ENCODE measurements at regions not wholly inside any gene's neighbourhood (a gene's known extent, or its start where the extent isn't known, plus 50 kb on each side); places are given as distances from the start of the nearest gene placed in this dataset.
"Not testable (repeated sequence)": the region's sequence is repeated elsewhere in the genome, so short reads cannot be mapped to it uniquely, and the experiment has no call there.

GRCh38 chr20:19874040-19874727 lies 116.1 kb downstream of the RIN2 start:
- DNase-seq (ENCODE audit: low spot score) = no peak

- DNase-seq (ENCODE audit: low spot score) = no peak
Measured at GRCh38 chr20:19875376-19876221, 117.5 kb downstream of the RIN2 start.

GRCh38 chr20:19876828-19877460 lies 118.9 kb downstream of the RIN2 start:
- DNase-seq (ENCODE audit: low spot score) = no peak

- not testable (repeated sequence) for DNase-seq (ENCODE audit: low spot score)
Measured at GRCh38 chr20:19879874-19880255, 121.8 kb downstream of the RIN2 start.

GRCh38 chr20:19880256-19881079 lies 122.4 kb downstream of the RIN2 start:
- DNase-seq (ENCODE audit: low spot score) = no peak

GRCh38 chr20:19881080-19881840 lies 123.2 kb downstream of the RIN2 start:
- no peak for DNase-seq (ENCODE audit: low spot score)

- no peak for DNase-seq (ENCODE audit: low spot score)
Measured at GRCh38 chr20:19881990-19882389, 123.9 kb downstream of the RIN2 start.

GRCh38 chr20:19882446-19882845 lies 124.4 kb downstream of the RIN2 start:
- no peak for DNase-seq (ENCODE audit: low spot score)

GRCh38 chr20:19883501-19883900 lies 125.4 kb downstream of the RIN2 start:
- DNase-seq (ENCODE audit: low spot score) = no peak

- no peak for DNase-seq (ENCODE audit: low spot score)
Measured at GRCh38 chr20:19885594-19885938, 127.5 kb downstream of the RIN2 start.

- no peak for DNase-seq (ENCODE audit: low spot score)
Measured at GRCh38 chr20:19885939-19886660, 128.0 kb downstream of the RIN2 start.

- no peak for DNase-seq (ENCODE audit: low spot score)
Measured at GRCh38 chr20:19886661-19887288, 128.7 kb downstream of the RIN2 start.

GRCh38 chr20:19887556-19888268 lies 129.4 kb upstream of the NAA20 start:
- DNase-seq (ENCODE audit: low spot score) = no peak

- no peak for DNase-seq (ENCODE audit: low spot score)
Measured at GRCh38 chr20:19888269-19888671, 128.9 kb upstream of the NAA20 start.

GRCh38 chr20:19889011-19889953 lies 127.9 kb upstream of the NAA20 start:
- DNase-seq (ENCODE audit: low spot score) = no peak

- no peak for DNase-seq (ENCODE audit: low spot score)
Measured at GRCh38 chr20:19890445-19891051, 126.6 kb upstream of the NAA20 start.

GRCh38 chr20:19893356-19893755 lies 123.8 kb upstream of the NAA20 start:
- no peak for DNase-seq (ENCODE audit: low spot score)

- DNase-seq (ENCODE audit: low spot score) = no peak
Measured at GRCh38 chr20:19895761-19896160, 121.4 kb upstream of the NAA20 start.
